ENCODE measurements at regions not wholly inside any gene's neighbourhood (a gene's known extent, or its start where the extent isn't known, plus 50 kb on each side); places are given as distances from the start of the nearest gene placed in this dataset.

GRCh38 chr1:226497991-226498639, 50.4 kb upstream of the STUM start:
- H3K36me3 Mint-ChIP-seq: no peaks in the 10 kb centered on the region
- no peak for DNase-seq
- H3K4me3 ChIP-seq (ENCODE audit: low read length): no peak overlapping the region
- H3K27me3 ChIP-seq (ENCODE audit: control insufficient read depth, insufficient read depth, low read length): no peaks in the 10 kb centered on the region
- no peaks in the 10 kb centered on the region for H3K4me1 Mint-ChIP-seq
- no peaks in the 10 kb centered on the region for H3K36me3 ChIP-seq (ENCODE audit: control insufficient read depth, insufficient read depth, low read length)
- WGBS (ENCODE audit: insufficient coverage): 93% methylated on average over 12 of the region's 12 CpGs
- H3K27ac Mint-ChIP-seq: no peak overlapping the region
- no peak overlapping the region for H3K4me3 Mint-ChIP-seq
- no peak for ATAC-seq
- no peaks in the 10 kb centered on the region for H3K9me3 Mint-ChIP-seq
- no peak overlapping the region for H3K27ac ChIP-seq (ENCODE audit: low read length)
- no peaks in the 10 kb centered on the region for H3K4me1 ChIP-seq (ENCODE audit: control insufficient read depth, insufficient read depth, low read length)
- no peak for TF ChIP-seq CTCF (IDR thresholded peaks at IDR 0.05)
- intact Hi-C loops (cut with micrococcal nuclease): no loop called here
- no peaks in the 10 kb centered on the region for H3K9me3 ChIP-seq (ENCODE audit: control insufficient read depth, insufficient read depth, low read length)
- H3K27me3 Mint-ChIP-seq (ENCODE audit: low read depth in 2 of 2): peaks cover 12 to 33% of the 10 kb centered on the region in 2 donors

DNA sequence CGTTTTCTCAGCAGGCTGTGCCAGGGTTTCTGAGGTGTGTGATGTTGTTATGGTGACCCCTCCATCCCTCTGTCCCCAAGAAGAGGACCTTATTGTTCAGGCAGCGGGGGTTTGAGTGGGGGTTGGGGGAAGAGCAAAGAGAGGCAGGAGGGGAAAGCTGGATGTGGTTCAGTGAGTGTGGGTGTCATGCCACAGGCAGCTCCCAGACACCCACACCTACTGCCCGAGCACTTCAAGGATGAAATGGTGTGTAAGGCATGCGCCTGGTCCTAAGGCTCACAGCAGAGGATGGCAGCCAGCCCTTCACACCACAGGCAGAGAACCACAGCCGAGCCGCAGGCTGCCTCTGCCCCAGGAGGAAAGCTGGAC, 49.9 kb upstream of the STUM start:
- no peak for ATAC-seq
- Histone ChIP-seq H3K36me3 (ENCODE audit: control insufficient read depth, insufficient read depth, low read length) (no peaks in the 10 kb centered on the region), H3K4me1 (ENCODE audit: control insufficient read depth, insufficient read depth, low read length) (no peaks in the 10 kb centered on the region), H3K27ac (ENCODE audit: low read length) (no peak overlapping the region), H3K9me3 (ENCODE audit: control insufficient read depth, insufficient read depth, low read length) (no peaks in the 10 kb centered on the region), H3K4me3 (ENCODE audit: low read length) (no peak overlapping the region), H3K27me3 (ENCODE audit: control insufficient read depth, insufficient read depth, low read length) (no peaks in the 10 kb centered on the region)
- no peak overlapping the region for H3K27ac Mint-ChIP-seq
- WGBS (ENCODE audit: insufficient coverage): 96% methylated on average over 5 of the region's 6 CpGs
- H3K4me3 Mint-ChIP-seq: no peak overlapping the region
- DNase-seq: no peak
- peaks cover 12 to 37% of the 10 kb centered on the region in 2 donors for H3K27me3 Mint-ChIP-seq (ENCODE audit: low read depth in 2 of 2)
- H3K36me3 Mint-ChIP-seq: no peaks in the 10 kb centered on the region
- TF ChIP-seq CTCF (IDR thresholded peaks at IDR 0.05): no peak
- H3K9me3 Mint-ChIP-seq: no peaks in the 10 kb centered on the region
- intact Hi-C loops (cut with micrococcal nuclease): no loop called here
- H3K4me1 Mint-ChIP-seq: no peaks in the 10 kb centered on the region
